KOPT-K1 (cell line): ENCODE measurements at regions not wholly inside any gene's neighbourhood (a gene's known extent, or its start where the extent isn't known, plus 50 kb on each side); places are given as distances from the start of the nearest gene placed in this dataset.
A peak's percentile ranks its signal among the peaks of the same experiment; 100 is the strongest.

ENCODE experiments used
- H3K27ac ChIP-seq: fragments of 200-600 bp; sonication (generic); 2 replicates; pipeline ENCODE4 v1.5.1; 2016; ENCODE audit warnings: antibody characterized with exemption, mild to moderate bottlenecking, low read depth, low read length; ENCODE audit not compliant: poor library complexity, severe bottlenecking
- H3K36me3 ChIP-seq: fragments of 200-600 bp; sonication (generic); 2 replicates; pipeline ENCODE4 v1.5.1; 2017; ENCODE audit warnings: antibody characterized with exemption, mild to moderate bottlenecking, low read length, moderate library complexity; ENCODE audit not compliant: insufficient read depth
- H3K9me3 ChIP-seq: fragments of 200-600 bp; sonication (generic); 2 replicates; pipeline ENCODE4 v1.5.1; 2017; ENCODE audit warnings: antibody characterized with exemption, low read length, mild to moderate bottlenecking; ENCODE audit not compliant: insufficient read depth, poor library complexity, severe bottlenecking

- Histone ChIP-seq H3K36me3 (no peaks in the 10 kb centered on the region), H3K27ac (peak overlapping the region; percentile 32), H3K9me3 (no peaks in the 10 kb centered on the region)
Measured at GRCh38 chr1:98327220-98327861, 334.2 kb upstream of the SNX7 start.

GRCh38 chr1:98325646-98326440 is 335.7 kb upstream of the SNX7 start:
- H3K27ac ChIP-seq, result no peak overlapping the region
- H3K36me3 ChIP-seq, result no peaks in the 10 kb centered on the region
- peaks cover 6% of the 10 kb centered on the region for H3K9me3 ChIP-seq

- H3K36me3 ChIP-seq, result no peaks in the 10 kb centered on the region
- peaks cover 15% of the 10 kb centered on the region for H3K9me3 ChIP-seq
- peak overlapping the region; percentile 80 for H3K27ac ChIP-seq
Measured at GRCh38 chr1:98323906-98324358, 337.6 kb upstream of the SNX7 start.

GRCh38 chr1:98323388-98323787 is 338.1 kb upstream of the SNX7 start:
- peak overlapping the region; percentile 80 for H3K27ac ChIP-seq
- peaks cover 15% of the 10 kb centered on the region for H3K9me3 ChIP-seq
- no peaks in the 10 kb centered on the region for H3K36me3 ChIP-seq

DNA sequence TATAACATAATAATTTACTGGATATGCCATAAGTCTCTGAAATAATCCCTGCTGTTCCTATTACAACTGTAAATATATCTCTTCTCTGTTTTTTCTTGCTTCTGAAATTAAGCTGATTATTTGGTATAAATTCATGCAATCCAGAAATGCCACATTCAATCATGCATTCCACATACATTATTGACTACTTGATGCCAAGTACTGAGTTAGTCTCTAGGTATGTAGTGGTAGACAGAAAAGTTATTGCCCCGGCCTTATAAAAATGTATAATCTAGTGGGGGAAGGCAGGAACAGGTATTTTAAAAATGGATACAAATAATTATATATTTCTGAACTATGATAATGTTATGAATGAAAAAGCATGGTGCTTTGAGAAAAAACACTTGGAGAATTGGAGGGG is 338.6 kb upstream of the SNX7 start:
- Histone ChIP-seq H3K27ac (peak overlapping the region; percentile 80), H3K9me3 (peaks cover 15% of the 10 kb centered on the region), H3K36me3 (no peaks in the 10 kb centered on the region)

DNA sequence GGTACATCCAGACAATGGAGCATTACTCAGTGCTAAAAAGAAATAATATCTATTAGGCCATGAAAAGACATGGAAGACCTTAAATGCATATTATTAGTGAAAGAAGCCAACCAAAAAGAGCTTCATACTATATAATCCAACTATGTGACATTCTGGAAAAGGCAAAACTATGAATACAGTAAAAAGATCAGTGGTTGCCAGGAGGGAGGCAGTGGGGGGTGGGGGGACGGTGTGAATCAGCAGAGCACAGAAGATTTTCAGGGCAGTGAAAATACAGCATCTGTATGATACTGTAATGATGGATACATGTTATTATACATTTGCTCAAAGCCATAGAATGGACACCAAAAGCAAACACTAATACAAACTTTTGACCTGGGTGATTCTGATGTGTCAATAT is 339.4 kb upstream of the SNX7 start:
- H3K9me3 ChIP-seq, result peaks cover 18% of the 10 kb centered on the region
- H3K36me3 ChIP-seq, result no peaks in the 10 kb centered on the region
- no peak overlapping the region for H3K27ac ChIP-seq

GRCh38 chr1:98321191-98321590 is 340.3 kb upstream of the SNX7 start:
- Histone ChIP-seq H3K27ac (no peak overlapping the region), H3K36me3 (no peaks in the 10 kb centered on the region)

DNA sequence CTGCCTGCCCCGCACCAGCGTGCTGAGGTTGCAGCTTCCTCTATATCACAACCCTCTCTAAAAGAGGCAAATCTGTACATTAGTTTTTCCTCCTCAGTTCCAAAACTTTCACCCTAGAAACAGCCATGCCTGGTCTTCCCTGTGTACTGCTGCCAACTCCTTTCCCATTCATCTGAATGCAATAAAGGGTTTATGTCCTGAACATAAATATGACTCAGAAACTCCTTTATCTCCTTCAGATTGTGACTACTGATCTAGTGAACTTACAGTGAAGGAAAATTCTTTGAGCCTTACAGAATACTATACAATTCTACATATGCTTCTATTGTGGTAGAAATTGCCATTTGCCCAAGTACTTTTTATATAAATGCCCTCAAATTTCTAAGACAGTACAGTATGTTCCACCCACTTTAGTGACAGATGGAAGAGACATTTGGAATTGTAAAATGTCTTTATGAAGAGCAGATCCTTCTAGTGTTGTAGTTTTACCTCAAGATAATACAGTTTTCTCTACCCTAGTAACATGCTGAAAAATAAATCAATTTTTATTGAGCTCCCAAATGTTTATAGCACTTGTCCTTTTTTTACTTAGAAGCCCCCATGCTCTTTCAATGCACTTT is 345.1 kb upstream of the SNX7 start:
- Histone ChIP-seq H3K27ac (no peak overlapping the region), H3K9me3 (peaks cover 13% of the 10 kb centered on the region), H3K36me3 (no peaks in the 10 kb centered on the region)

More at GRCh38 chr1:98321191-98321590, 340.3 kb upstream of the SNX7 start:
- H3K9me3 ChIP-seq, result peaks cover 18% of the 10 kb centered on the region

GRCh38 chr1:98315309-98315708 is 346.2 kb upstream of the SNX7 start:
- Histone ChIP-seq H3K9me3 (peaks cover 11% of the 10 kb centered on the region), H3K27ac (no peak overlapping the region), H3K36me3 (no peaks in the 10 kb centered on the region)

DNA sequence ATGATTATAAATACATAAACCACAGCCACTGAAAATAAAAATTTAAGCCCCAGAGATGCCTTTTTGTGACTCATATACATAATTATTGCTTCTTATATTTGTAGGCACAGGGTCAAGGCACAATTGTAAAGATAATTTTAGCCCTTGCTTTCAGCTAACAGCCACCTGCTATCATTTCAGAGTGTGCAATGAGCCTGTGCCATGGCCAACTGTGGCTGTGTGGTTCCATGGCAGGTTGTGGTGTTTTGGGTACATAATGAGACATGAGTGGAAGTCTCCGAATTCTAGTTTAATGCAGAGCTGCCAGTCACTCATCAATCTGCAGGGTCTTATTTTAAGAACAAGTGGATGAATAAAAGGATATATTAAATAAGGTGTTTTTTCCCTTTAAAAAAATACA is 346.9 kb upstream of the SNX7 start:
- peaks cover 5% of the 10 kb centered on the region for H3K9me3 ChIP-seq
- no peak overlapping the region for H3K27ac ChIP-seq
- H3K36me3 ChIP-seq, result no peaks in the 10 kb centered on the region

GRCh38 chr1:98306517-98307089 is 354.9 kb upstream of the SNX7 start:
- peaks cover 5% of the 10 kb centered on the region for H3K9me3 ChIP-seq
- no peaks in the 10 kb centered on the region for H3K36me3 ChIP-seq
- no peak overlapping the region for H3K27ac ChIP-seq

DNA sequence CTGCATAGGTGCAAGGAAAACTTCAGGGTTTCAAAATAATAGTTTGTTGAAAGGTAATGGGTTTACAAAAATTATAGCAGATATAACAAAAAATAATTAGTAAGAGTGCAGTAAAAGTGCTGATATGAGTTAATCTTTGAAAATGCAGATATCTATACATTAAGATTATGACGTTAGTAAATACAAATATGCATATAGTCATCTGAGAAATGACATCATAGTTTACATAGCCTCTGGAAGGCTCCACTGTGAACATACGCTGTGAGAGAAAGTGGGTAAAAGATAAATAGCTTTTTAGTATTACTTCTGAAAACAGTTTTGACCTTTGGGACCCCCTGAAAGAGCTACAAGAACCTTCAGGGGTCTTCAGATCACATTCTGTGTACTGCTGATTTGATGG is 356.2 kb upstream of the SNX7 start:
- Histone ChIP-seq H3K27ac (no peak overlapping the region), H3K36me3 (no peaks in the 10 kb centered on the region), H3K9me3 (peaks cover 5% of the 10 kb centered on the region)

DNA sequence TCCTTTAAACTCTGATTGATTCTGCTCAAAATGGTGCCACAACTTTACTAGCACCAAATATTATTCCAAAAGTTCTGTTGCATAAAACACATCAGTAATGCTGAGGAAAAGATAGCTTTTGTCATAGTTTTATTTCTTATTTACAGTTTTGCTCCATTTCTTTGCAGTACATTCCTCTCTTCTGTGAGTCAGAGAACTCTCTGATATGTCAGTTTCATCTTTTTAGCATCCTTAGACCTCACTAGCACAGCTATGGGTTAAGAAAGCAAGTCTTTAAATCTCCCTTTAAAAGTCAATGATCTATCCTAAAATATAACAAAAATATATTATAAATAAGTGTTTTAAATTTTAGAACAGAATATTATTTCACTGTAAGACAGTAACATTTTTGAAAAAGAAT is 356.6 kb upstream of the SNX7 start:
- Histone ChIP-seq H3K9me3 (peaks cover 5% of the 10 kb centered on the region), H3K36me3 (no peaks in the 10 kb centered on the region), H3K27ac (no peak overlapping the region)

DNA sequence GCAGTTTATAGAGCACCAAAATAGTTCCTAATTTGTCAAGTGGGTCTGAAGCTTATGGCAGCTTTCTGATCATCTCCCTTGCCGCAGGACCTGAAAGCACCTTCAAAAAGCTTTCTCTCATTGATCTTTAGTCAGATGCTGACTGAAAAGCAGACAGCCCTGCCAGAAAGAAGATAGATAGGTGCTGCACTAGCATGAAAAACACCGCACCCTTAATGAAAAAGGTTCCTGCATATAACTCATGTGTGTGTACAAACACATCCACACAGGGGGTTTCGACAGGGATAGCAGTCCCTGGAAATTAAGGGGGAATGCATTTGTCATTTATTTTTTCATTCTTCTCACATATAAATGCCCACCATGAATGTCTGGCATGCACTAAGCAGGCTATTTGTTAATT is 361.7 kb upstream of the SNX7 start:
- no peaks in the 10 kb centered on the region for H3K36me3 ChIP-seq
- H3K27ac ChIP-seq, result no peak overlapping the region
- H3K9me3 ChIP-seq, result peaks cover 5% of the 10 kb centered on the region

DNA sequence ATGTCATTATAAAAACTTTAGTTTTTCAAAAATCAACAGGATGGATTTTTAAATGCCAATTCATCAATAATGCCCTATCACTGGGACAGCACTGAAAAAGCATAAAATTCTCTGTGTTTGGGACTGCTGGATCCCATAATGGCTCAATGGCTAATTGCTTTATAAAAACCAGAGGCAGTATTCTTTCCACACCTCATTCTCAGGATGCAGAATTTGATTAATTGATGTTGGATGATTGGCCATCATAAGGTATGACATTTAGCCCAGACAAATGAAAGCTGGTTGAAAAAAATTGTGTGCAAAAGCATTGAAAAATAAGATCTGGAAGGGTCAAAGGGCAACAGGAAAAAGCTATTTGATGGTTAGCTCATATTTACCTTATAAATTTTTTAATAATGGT is 362.2 kb upstream of the SNX7 start:
- Histone ChIP-seq H3K27ac (no peak overlapping the region), H3K9me3 (peaks cover 5% of the 10 kb centered on the region), H3K36me3 (no peaks in the 10 kb centered on the region)
